Fibroblast of the aortic adventitia (primary cell): ENCODE measurements at regions not wholly inside any gene's neighbourhood (a gene's known extent, or its start where the extent isn't known, plus 50 kb on each side); places are given as distances from the start of the nearest gene placed in this dataset.
A peak's percentile ranks its signal among the peaks of the same experiment; 100 is the strongest.
"Not testable (repeated sequence)": the region's sequence is repeated elsewhere in the genome, so short reads cannot be mapped to it uniquely, and the experiment has no call there.

Experiments
- DNase-seq: peaks from one replicate; pipeline ENCODE4 v3.0.0-alpha.2; 2010; ENCODE audit warnings: low read depth
- H3K4me3 ChIP-seq: 2 replicates; pipeline ENCODE4 v1.5.1; 2011; ENCODE audit warnings: low read depth, mild to moderate bottlenecking, control low read depth, low read length, moderate library complexity
- CTCF ChIP-seq: IDR thresholded peaks from 2 replicates; pipeline ENCODE4 v1.5.1; 2011; ENCODE audit warnings: mild to moderate bottlenecking, low read length, control low read depth, inconsistent platforms; ENCODE audit not compliant: insufficient read depth

- H3K4me3 ChIP-seq: peak overlapping the region; percentile 55
- peak; percentile 92 for DNase-seq
- no peak for TF ChIP-seq CTCF
Observed at GRCh38 chr10:11684717-11685645, 57.2 kb upstream of the ECHDC3 start.

GRCh38 chr10:11684341-11684716, 57.9 kb upstream of the ECHDC3 start:
- H3K4me3 ChIP-seq: peak overlapping the region; percentile 22
- DNase-seq: not testable (repeated sequence)

GRCh38 chr10:11683529-11684320, 58.5 kb upstream of the ECHDC3 start:
- H3K4me3 ChIP-seq: no peak overlapping the region
- TF ChIP-seq CTCF: no peak
- no peak for DNase-seq

- H3K4me3 ChIP-seq: no peak overlapping the region
- DNase-seq: no peak
- no peak for TF ChIP-seq CTCF
Observed at GRCh38 chr10:11682851-11683250, 59.3 kb upstream of the ECHDC3 start.

- no peak for TF ChIP-seq CTCF
- no peak overlapping the region for H3K4me3 ChIP-seq
- DNase-seq: no peak
Observed at GRCh38 chr10:11682267-11682683, 59.9 kb upstream of the ECHDC3 start.

- TF ChIP-seq CTCF: no peak
- no peak overlapping the region for H3K4me3 ChIP-seq
- no peak for DNase-seq
Observed at GRCh38 chr10:11680496-11680895, 61.7 kb upstream of the ECHDC3 start.

GRCh38 chr10:11679946-11680345, 62.2 kb upstream of the ECHDC3 start:
- no peak for DNase-seq
- TF ChIP-seq CTCF: no peak
- H3K4me3 ChIP-seq: no peak overlapping the region
